HL-60 (cell line): ENCODE measurements at regions not wholly inside any gene's neighbourhood (a gene's known extent, or its start where the extent isn't known, plus 50 kb on each side); places are given as distances from the start of the nearest gene placed in this dataset.
"Not testable (repeated sequence)": the region's sequence is repeated elsewhere in the genome, so short reads cannot be mapped to it uniquely, and the experiment has no call there.

Experiments
- CTCF ChIP-seq: IDR thresholded peaks from one replicate; pipeline ENCODE4 v1.5.1; 2011; ENCODE audit warnings: low read length, control low read depth, inconsistent platforms; ENCODE audit not compliant: insufficient read depth
- GABPA ChIP-seq: IDR thresholded peaks from 2 replicates; pipeline ENCODE4 v1.6.1; 2012; ENCODE audit warnings: low read depth
- POLR2AphosphoS5 ChIP-seq: IDR thresholded peaks from 2 replicates; pipeline ENCODE4 v1.6.1; 2012; ENCODE audit warnings: low read depth
- SPI1 ChIP-seq: IDR thresholded peaks from 2 replicates; pipeline ENCODE4 v1.6.1; 2012; ENCODE audit warnings: low read depth, mild to moderate bottlenecking, borderline replicate concordance
- TF ChIP-seq, protein P1 (sequence below): IDR thresholded peaks from 2 replicates; pipeline ENCODE4 v1.6.1; 2012; ENCODE audit warnings: low read depth; ENCODE audit not compliant: insufficient replicate concordance

DNA sequence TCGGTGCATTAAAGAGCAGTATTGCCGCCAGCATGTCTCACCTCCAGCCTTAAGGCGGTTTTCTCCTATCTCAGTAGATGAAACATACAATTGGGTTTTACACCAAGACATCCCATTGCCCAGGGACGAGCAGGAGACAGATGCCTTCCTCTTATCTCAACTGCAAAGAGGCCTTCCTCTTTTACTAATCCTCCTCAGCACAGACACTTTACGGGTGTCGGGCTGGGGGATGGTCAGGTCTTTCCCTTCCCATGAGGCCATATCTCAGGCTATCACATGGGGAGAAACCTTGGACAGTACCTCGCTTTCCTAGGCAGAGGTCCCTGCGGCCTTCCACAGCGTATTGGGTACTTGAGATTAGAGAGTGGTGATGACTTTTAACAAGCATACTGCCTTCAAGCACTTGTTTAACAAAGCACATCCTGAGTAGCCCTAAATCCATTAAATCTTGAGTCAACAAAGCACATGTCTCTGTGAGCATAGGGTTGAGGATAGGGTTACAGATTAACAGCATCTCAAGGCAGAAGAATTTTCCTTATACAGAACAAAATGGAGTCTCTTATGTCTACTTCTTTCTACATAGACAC, 60.8 kb upstream of the APBB1IP start:
- TF ChIP-seq CTCF, GABPA: not testable (repeated sequence)
- TF ChIP-seq SPI1, result peak; percentile 86; the same call in 1 of the 2 replicates
- peak; percentile 32; the same call in 1 of the 2 replicates for TF ChIP-seq POLR2AphosphoS5
- TF ChIP-seq, protein P1, sequence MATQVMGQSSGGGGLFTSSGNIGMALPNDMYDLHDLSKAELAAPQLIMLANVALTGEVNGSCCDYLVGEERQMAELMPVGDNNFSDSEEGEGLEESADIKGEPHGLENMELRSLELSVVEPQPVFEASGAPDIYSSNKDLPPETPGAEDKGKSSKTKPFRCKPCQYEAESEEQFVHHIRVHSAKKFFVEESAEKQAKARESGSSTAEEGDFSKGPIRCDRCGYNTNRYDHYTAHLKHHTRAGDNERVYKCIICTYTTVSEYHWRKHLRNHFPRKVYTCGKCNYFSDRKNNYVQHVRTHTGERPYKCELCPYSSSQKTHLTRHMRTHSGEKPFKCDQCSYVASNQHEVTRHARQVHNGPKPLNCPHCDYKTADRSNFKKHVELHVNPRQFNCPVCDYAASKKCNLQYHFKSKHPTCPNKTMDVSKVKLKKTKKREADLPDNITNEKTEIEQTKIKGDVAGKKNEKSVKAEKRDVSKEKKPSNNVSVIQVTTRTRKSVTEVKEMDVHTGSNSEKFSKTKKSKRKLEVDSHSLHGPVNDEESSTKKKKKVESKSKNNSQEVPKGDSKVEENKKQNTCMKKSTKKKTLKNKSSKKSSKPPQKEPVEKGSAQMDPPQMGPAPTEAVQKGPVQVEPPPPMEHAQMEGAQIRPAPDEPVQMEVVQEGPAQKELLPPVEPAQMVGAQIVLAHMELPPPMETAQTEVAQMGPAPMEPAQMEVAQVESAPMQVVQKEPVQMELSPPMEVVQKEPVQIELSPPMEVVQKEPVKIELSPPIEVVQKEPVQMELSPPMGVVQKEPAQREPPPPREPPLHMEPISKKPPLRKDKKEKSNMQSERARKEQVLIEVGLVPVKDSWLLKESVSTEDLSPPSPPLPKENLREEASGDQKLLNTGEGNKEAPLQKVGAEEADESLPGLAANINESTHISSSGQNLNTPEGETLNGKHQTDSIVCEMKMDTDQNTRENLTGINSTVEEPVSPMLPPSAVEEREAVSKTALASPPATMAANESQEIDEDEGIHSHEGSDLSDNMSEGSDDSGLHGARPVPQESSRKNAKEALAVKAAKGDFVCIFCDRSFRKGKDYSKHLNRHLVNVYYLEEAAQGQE, result peak; percentile 86
